H1 (cell line): ENCODE measurements at regions not wholly inside any gene's neighbourhood (a gene's known extent, or its start where the extent isn't known, plus 50 kb on each side); places are given as distances from the start of the nearest gene placed in this dataset.

Experiments
- CTCF ChIA-PET: fragments of 300-600 bp; sonication (Branson Sonifier 250); formaldehyde crosslinking; loops from one replicate; lab custom pipeline; 2021; ENCODE audit not compliant: partially characterized antibody; lab: Charles Lee
- POLR2A ChIA-PET: fragments of 300-600 bp; sonication (Branson Sonifier 250); formaldehyde crosslinking; loops from one replicate; lab custom pipeline; 2021; ENCODE audit warnings: inconsistent platforms; ENCODE audit not compliant: partially characterized antibody; lab: Charles Lee
- DNase-seq, 2 experiments: peaks; one replicate each; pipeline versions ENCODE4 v3.0.0 to v3.0.0-alpha.2; 2010 to 2022; ENCODE audit warnings: low spot score in 2 of 2, low read depth in 1 of 2, mixed read lengths in 1 of 2
- FAIRE-seq: peaks from 2 replicates; lab custom pipeline; 2011; peaks lifted over from hg19 to GRCh38; lab: Jason Lieb, UNC
- H2AFZ ChIP-seq: 2 replicates; pipeline ENCODE4 v1.8.1; 2012; ENCODE audit warnings: low read length, inconsistent platforms
- H2AK5ac ChIP-seq: 2 replicates; pipeline ENCODE4 v1.6.1; 2013; ENCODE audit warnings: low read depth, low read length
- H2BK120ac ChIP-seq: replicated peaks from 2 replicates; pipeline ENCODE3; 2013; ENCODE audit warnings: low read depth, low read length, inconsistent platforms
- H2BK12ac ChIP-seq: 2 replicates; pipeline ENCODE4 v1.6.1; 2013; ENCODE audit warnings: low read depth, low read length
- H2BK15ac ChIP-seq: 2 replicates; pipeline ENCODE4 v1.6.1; 2013; ENCODE audit warnings: low read length
- H2BK20ac ChIP-seq: 2 replicates; pipeline ENCODE4 v1.6.1; 2013; ENCODE audit warnings: low read length
- H2BK5ac ChIP-seq: 2 replicates; pipeline ENCODE4 v1.6.1; 2013; ENCODE audit warnings: low read depth, low read length
- H3K14ac ChIP-seq: 2 replicates; pipeline ENCODE4 v1.6.1; 2013; ENCODE audit warnings: inconsistent platforms; ENCODE audit not compliant: insufficient read length
- H3K18ac ChIP-seq: 2 replicates; pipeline ENCODE4 v1.6.1; 2013; ENCODE audit warnings: low read length; ENCODE audit errors: extremely low read depth
- H3K23ac ChIP-seq: 2 replicates; pipeline ENCODE4 v1.6.1; 2013; ENCODE audit warnings: inconsistent platforms; ENCODE audit not compliant: insufficient read length
- H3K23me2 ChIP-seq: 2 replicates; pipeline ENCODE4 v1.6.1; 2013; ENCODE audit warnings: low read depth, low read length
- H3K27ac ChIP-seq: 2 replicates; pipeline ENCODE4 v1.6.1; 2011; ENCODE audit warnings: low read depth, low read length, inconsistent platforms
- H3K27me3 ChIP-seq, 4 experiments: replicated peaks in 1 of 4; 1 replicate in 1 of 4; 2 replicates in 3 of 4; pipeline versions ENCODE4 v1.6.1 to v1.8.1; 2011 to 2013; ENCODE audit warnings: low read length in 3 of 4, mild to moderate bottlenecking in 3 of 4, inconsistent platforms in 2 of 4, mixed read lengths in 2 of 4, moderate library complexity in 1 of 4; ENCODE audit not compliant: control insufficient read depth in 3 of 4, insufficient read depth in 3 of 4; ENCODE audit errors: extremely low read depth in 1 of 4
- H3K36me3 ChIP-seq, 4 experiments: 2 replicates each; pipeline versions ENCODE4 v1.6.1 to v1.8.1; 2011 to 2013; ENCODE audit warnings: mild to moderate bottlenecking in 4 of 4, low read length in 3 of 4, moderate library complexity in 2 of 4, control low read depth in 1 of 4, inconsistent platforms in 1 of 4; ENCODE audit not compliant: insufficient read depth in 4 of 4, control insufficient read depth in 2 of 4
- H3K4ac ChIP-seq: replicated peaks from 2 replicates; pipeline ENCODE3; 2013; ENCODE audit warnings: low read length, low read depth, mixed read lengths, inconsistent platforms; ENCODE audit not compliant: insufficient read length
- H3K4me1 ChIP-seq, 4 experiments: replicated peaks in 1 of 4; 1 replicate in 1 of 4; 2 replicates in 3 of 4; pipeline versions ENCODE4 v1.6.1 to v1.8.1; 2011 to 2013; ENCODE audit warnings: low read length in 3 of 4, inconsistent platforms in 2 of 4, mixed read lengths in 1 of 4; ENCODE audit not compliant: insufficient read depth in 4 of 4, control insufficient read depth in 3 of 4
- H3K4me2 ChIP-seq, 2 experiments: 2 replicates each; pipeline versions ENCODE4 v1.6.1 to v1.8.1; 2011 to 2013; ENCODE audit warnings: low read depth in 2 of 2, low read length in 2 of 2, control low read depth in 1 of 2, inconsistent platforms in 1 of 2, mild to moderate bottlenecking in 1 of 2; ENCODE audit not compliant: insufficient read depth in 1 of 2
- H3K4me3 ChIP-seq, 4 experiments: fragments of 200-600, 300-600 bp in 1 of 4; sonication (generic), shearing (Covaris generic), sonication (Bioruptor Twin) in 1 of 4; 2 replicates each; pipeline versions ENCODE4 v1.5.1 to v1.8.1; 2011 to 2016; ENCODE audit warnings: low read length in 4 of 4, low read depth in 3 of 4, control low read depth in 2 of 4, inconsistent platforms in 2 of 4, mild to moderate bottlenecking in 2 of 4, mixed read lengths in 1 of 4, moderate library complexity in 1 of 4; ENCODE audit not compliant: insufficient read depth in 2 of 4; ENCODE audit errors: extremely low read depth in 1 of 4
- H3K56ac ChIP-seq: replicated peaks from 2 replicates; pipeline ENCODE3; 2013; ENCODE audit warnings: low read depth, mild to moderate bottlenecking, mixed read lengths, low read length, inconsistent platforms; ENCODE audit not compliant: insufficient read length
- H3K79me1 ChIP-seq: 2 replicates; pipeline ENCODE4 v1.6.1; 2013; ENCODE audit warnings: low read depth, low read length, control low read depth
- H3K79me2 ChIP-seq, 2 experiments: 2 replicates each; pipeline versions ENCODE4 v1.6.1 to v1.8.1; 2012 to 2013; ENCODE audit warnings: low read length in 2 of 2, mild to moderate bottlenecking in 2 of 2, inconsistent platforms in 1 of 2; ENCODE audit not compliant: insufficient read depth in 2 of 2, control insufficient read depth in 1 of 2
- H3K9ac ChIP-seq, 4 experiments: replicated peaks in 1 of 4; 1 replicate in 1 of 4; 2 replicates in 3 of 4; pipeline versions ENCODE4 v1.6.1 to v1.8.1; 2011 to 2013; ENCODE audit warnings: low read depth in 3 of 4, low read length in 3 of 4, control low read depth in 2 of 4, mild to moderate bottlenecking in 2 of 4, moderate library complexity in 2 of 4, inconsistent platforms in 1 of 4; ENCODE audit errors: extremely low read depth in 1 of 4
- H3K9me3 ChIP-seq, 2 experiments: 2 replicates each; pipeline versions ENCODE4 v1.6.1 to v1.8.1; 2012 to 2013; ENCODE audit warnings: mild to moderate bottlenecking in 2 of 2, moderate library complexity in 2 of 2, control low read depth in 1 of 2, inconsistent platforms in 1 of 2, low read depth in 1 of 2, low read length in 1 of 2, mixed read lengths in 1 of 2; ENCODE audit not compliant: insufficient read depth in 2 of 2
- H4K20me1 ChIP-seq, 2 experiments: replicated peaks in 1 of 2; 2 replicates each; pipeline versions ENCODE3 to v1.8.1; 2011 to 2013; ENCODE audit warnings: inconsistent platforms in 2 of 2, low read length in 2 of 2, mild to moderate bottlenecking in 1 of 2; ENCODE audit not compliant: insufficient read depth in 2 of 2, control insufficient read depth in 1 of 2
- H4K5ac ChIP-seq: 2 replicates; pipeline ENCODE4 v1.6.1; 2013; ENCODE audit warnings: low read length, low read depth, mixed read lengths, inconsistent platforms; ENCODE audit not compliant: insufficient read length
- H4K8ac ChIP-seq: 2 replicates; pipeline ENCODE4 v1.8.0; 2013; ENCODE audit warnings: mild to moderate bottlenecking, moderate library complexity, low read length, inconsistent platforms; ENCODE audit not compliant: insufficient read depth; ENCODE audit errors: extremely low read depth
- H4K91ac ChIP-seq: replicated peaks from 2 replicates; pipeline ENCODE3; 2013; ENCODE audit warnings: low read length, mixed read lengths, inconsistent platforms; ENCODE audit not compliant: insufficient read length
- ATF2 ChIP-seq: IDR thresholded peaks from 2 replicates; pipeline ENCODE4 v1.6.1; 2012; ENCODE audit warnings: low read length, inconsistent platforms
- EGR1 ChIP-seq: IDR thresholded peaks from 2 replicates; pipeline ENCODE4 v1.6.1; 2011; ENCODE audit warnings: low read depth, low read length, borderline replicate concordance
- GTF2F1 ChIP-seq: IDR thresholded peaks from 2 replicates; pipeline ENCODE4 v1.6.1; 2012; ENCODE audit warnings: low read depth, low read length, improper control_type of control experiment, borderline replicate concordance
- YY1 ChIP-seq: IDR thresholded peaks from 2 replicates; pipeline ENCODE4 v1.6.1; 2011; ENCODE audit warnings: low read depth, mild to moderate bottlenecking, low read length
- WGBS, 2 experiments: shearing (Covaris generic) in 1 of 2; methylation state at CpG; one replicate each; pipeline versions ENCODE4 v1.1.6 to v1.1.7; 2013 to 2015; ENCODE audit warnings: low lambda C conversion rate in 2 of 2, mixed read lengths in 2 of 2, inconsistent platforms in 1 of 2, low coverage in 1 of 2, missing lambda C conversion rate in 1 of 2; ENCODE audit not compliant: insufficient replicate concordance in 2 of 2, insufficient coverage in 1 of 2, insufficient read length in 1 of 2; ENCODE audit errors: extremely low coverage in 1 of 2, missing lambda C conversion rate in 1 of 2; 5-methylcytosine and 5-hydroxymethylcytosine counted together

- WGBS, 2 experiments = 88% methylated on average over 4 of the region's 4 CpGs; no CpG with 5 or more reads in 1 of the 2 experiments
- Histone ChIP-seq H4K91ac (no peak overlapping the region), H4K5ac (no peak overlapping the region), H2BK5ac (no peak overlapping the region), H3K4me1 (no peaks in the 10 kb centered on the region), H3K27me3 (no peaks in the 10 kb centered on the region), H2AFZ (no peak overlapping the region; the same call in 1 of the 2 replicates), H2BK15ac (no peak overlapping the region), H3K9ac (no peak overlapping the region), H3K23ac (no peak overlapping the region), H3K56ac (no peak overlapping the region), H3K79me2 (no peaks in the 10 kb centered on the region), H3K4ac (no peak overlapping the region), H2BK20ac (no peak overlapping the region), H3K18ac (no peak overlapping the region), H3K14ac (no peak overlapping the region), H3K9me3 (no peaks in the 10 kb centered on the region), H3K4me2 (no peak overlapping the region), H3K4me3 (no peak overlapping the region), H4K20me1 (no peaks in the 10 kb centered on the region), H3K27ac (no peak overlapping the region), H2AK5ac (no peak overlapping the region), H3K23me2 (no peaks in the 10 kb centered on the region), H4K8ac (no peak overlapping the region), H2BK120ac (no peak overlapping the region), H2BK12ac (no peak overlapping the region), H3K79me1 (no peaks in the 10 kb centered on the region), H3K36me3 (no peaks in the 10 kb centered on the region)
- no peak for FAIRE-seq
- TF ChIP-seq ATF2 (no peak), YY1 (no peak), GTF2F1 (no peak), EGR1 (no peak)
- ChIA-PET CTCF (no interaction called here), POLR2A (no interaction called here)
- no peak for DNase-seq
Observed at GRCh38 chr18:25764777-25765176, 325.6 kb downstream of the SS18 start.
